DND-41 (cell line): ENCODE measurements at regions not wholly inside any gene's neighbourhood (a gene's known extent, or its start where the extent isn't known, plus 50 kb on each side); places are given as distances from the start of the nearest gene placed in this dataset.

ENCODE experiments used
- CTCF ChIP-seq: IDR thresholded peaks from 2 replicates; pipeline ENCODE4 v1.5.1; 2012; ENCODE audit warnings: borderline replicate concordance, low read length, moderate library complexity, mild to moderate bottlenecking; ENCODE audit not compliant: poor library complexity, severe bottlenecking; ENCODE audit errors: extremely low read depth
- EZH2 ChIP-seq: IDR thresholded peaks from 3 replicates; pipeline ENCODE4 v1.6.1; 2012; ENCODE audit warnings: borderline replicate concordance, low read depth, mild to moderate bottlenecking, moderate library complexity, low read length, inconsistent platforms; ENCODE audit not compliant: severe bottlenecking

GRCh38 chr1:42017730-42018129 lies 99.0 kb upstream of the HIVEP3 start:
- no peak for TF ChIP-seq CTCF
- no peak for TF ChIP-seq EZH2
